Nephron (organoid): ENCODE measurements at regions not wholly inside any gene's neighbourhood (a gene's known extent, or its start where the extent isn't known, plus 50 kb on each side); places are given as distances from the start of the nearest gene placed in this dataset.
A peak's percentile ranks its signal among the peaks of the same experiment; 100 is the strongest.

Experiments
- H3K27ac Mint-ChIP-seq, 3 experiments: 2 replicates each; pipeline ENCODE4 v1.8.0; 2020; ENCODE audit warnings: mixed read lengths in 3 of 3, mild to moderate bottlenecking in 2 of 3, moderate library complexity in 1 of 3
- H3K27me3 Mint-ChIP-seq: 2 replicates; pipeline ENCODE4 v1.8.0; 2021; ENCODE audit warnings: low read depth, mild to moderate bottlenecking, moderate library complexity, mixed read lengths
- H3K36me3 Mint-ChIP-seq: 2 replicates; pipeline ENCODE4 v1.8.0; 2020; ENCODE audit warnings: low read depth, mixed read lengths
- H3K4me1 Mint-ChIP-seq: 2 replicates; pipeline ENCODE4 v1.8.0; 2020; ENCODE audit warnings: mixed read lengths
- H3K4me3 Mint-ChIP-seq, 3 experiments: 2 replicates each; pipeline ENCODE4 v1.8.0; 2020; ENCODE audit warnings: mild to moderate bottlenecking in 3 of 3, mixed read lengths in 3 of 3, moderate library complexity in 2 of 3
- H3K9me3 Mint-ChIP-seq: 2 replicates; pipeline ENCODE4 v1.8.0; 2020; ENCODE audit warnings: mixed read lengths
- TF ChIP-seq, protein P1 (sequence below), 3 experiments: fragments of 200-600 bp; sonication (generic); IDR thresholded peaks; one replicate each; pipeline ENCODE4 v1.5.0; 2021; ENCODE audit warnings: antibody characterized with exemption in 3 of 3; ENCODE audit not compliant: unreplicated experiment in 3 of 3

DNA sequence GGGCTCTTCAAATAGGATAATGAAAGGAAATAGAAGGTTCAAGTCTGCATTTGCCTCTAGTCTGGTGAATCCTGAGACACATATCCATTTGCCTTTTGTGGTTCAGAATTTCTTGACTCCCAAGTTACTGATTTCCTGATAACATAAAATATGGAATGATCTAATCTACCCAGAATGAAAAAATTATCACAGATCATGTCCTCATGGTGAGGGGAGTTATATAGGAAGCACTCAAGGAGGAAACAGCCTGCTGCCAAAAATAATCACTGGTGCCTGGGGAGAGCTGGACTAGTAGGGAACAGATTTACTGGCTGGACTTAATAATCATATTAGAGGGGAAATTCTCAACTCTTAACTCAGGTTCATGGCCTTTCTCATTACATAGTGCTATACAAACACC lies 95.5 kb upstream of the STK17B start:
- H3K36me3 Mint-ChIP-seq = peaks cover 11% of the 10 kb centered on the region
- no peaks in the 10 kb centered on the region for H3K9me3 Mint-ChIP-seq
- H3K4me3 Mint-ChIP-seq = no peak overlapping the region
- H3K27me3 Mint-ChIP-seq = no peaks in the 10 kb centered on the region
- peak overlapping the region in 2 of 3 experiments; percentile 26 to 54 for H3K27ac Mint-ChIP-seq
- H3K4me1 Mint-ChIP-seq = peaks cover 19% of the 10 kb centered on the region
- TF ChIP-seq, protein P1, sequence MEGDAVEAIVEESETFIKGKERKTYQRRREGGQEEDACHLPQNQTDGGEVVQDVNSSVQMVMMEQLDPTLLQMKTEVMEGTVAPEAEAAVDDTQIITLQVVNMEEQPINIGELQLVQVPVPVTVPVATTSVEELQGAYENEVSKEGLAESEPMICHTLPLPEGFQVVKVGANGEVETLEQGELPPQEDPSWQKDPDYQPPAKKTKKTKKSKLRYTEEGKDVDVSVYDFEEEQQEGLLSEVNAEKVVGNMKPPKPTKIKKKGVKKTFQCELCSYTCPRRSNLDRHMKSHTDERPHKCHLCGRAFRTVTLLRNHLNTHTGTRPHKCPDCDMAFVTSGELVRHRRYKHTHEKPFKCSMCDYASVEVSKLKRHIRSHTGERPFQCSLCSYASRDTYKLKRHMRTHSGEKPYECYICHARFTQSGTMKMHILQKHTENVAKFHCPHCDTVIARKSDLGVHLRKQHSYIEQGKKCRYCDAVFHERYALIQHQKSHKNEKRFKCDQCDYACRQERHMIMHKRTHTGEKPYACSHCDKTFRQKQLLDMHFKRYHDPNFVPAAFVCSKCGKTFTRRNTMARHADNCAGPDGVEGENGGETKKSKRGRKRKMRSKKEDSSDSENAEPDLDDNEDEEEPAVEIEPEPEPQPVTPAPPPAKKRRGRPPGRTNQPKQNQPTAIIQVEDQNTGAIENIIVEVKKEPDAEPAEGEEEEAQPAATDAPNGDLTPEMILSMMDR (IDR thresholded peaks at IDR 0.05; ENCODE audit: unreplicated experiment in 3 of 3) = no peak

DNA sequence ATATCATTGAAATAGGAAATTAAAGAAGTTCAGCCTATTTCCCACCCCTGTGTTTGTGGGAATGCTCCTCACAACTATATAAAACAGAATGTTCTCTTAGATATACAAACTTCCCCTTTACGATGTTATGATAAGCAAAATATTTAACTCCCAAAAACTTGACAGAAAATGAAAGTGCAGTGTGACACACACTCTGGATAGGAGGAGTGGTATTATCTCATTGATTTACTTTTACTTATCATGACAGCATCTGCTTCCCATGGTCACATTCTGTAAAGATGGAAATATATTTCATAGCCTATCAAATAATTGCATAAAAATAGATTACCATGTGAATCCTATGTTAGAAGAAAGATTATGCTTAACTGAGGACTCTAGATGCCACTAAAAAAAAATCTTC lies 96.6 kb upstream of the STK17B start:
- Mint-ChIP-seq H3K9me3 (no peaks in the 10 kb centered on the region), H3K4me3 (no peak overlapping the region), H3K27ac (peak overlapping the region; percentile 9 to 79 (median 33)), H3K4me1 (peaks cover 19% of the 10 kb centered on the region), H3K36me3 (peaks cover 11% of the 10 kb centered on the region), H3K27me3 (no peaks in the 10 kb centered on the region)
- TF ChIP-seq, protein P1 (IDR thresholded peaks at IDR 0.05; ENCODE audit: unreplicated experiment in 3 of 3) = no peak

DNA sequence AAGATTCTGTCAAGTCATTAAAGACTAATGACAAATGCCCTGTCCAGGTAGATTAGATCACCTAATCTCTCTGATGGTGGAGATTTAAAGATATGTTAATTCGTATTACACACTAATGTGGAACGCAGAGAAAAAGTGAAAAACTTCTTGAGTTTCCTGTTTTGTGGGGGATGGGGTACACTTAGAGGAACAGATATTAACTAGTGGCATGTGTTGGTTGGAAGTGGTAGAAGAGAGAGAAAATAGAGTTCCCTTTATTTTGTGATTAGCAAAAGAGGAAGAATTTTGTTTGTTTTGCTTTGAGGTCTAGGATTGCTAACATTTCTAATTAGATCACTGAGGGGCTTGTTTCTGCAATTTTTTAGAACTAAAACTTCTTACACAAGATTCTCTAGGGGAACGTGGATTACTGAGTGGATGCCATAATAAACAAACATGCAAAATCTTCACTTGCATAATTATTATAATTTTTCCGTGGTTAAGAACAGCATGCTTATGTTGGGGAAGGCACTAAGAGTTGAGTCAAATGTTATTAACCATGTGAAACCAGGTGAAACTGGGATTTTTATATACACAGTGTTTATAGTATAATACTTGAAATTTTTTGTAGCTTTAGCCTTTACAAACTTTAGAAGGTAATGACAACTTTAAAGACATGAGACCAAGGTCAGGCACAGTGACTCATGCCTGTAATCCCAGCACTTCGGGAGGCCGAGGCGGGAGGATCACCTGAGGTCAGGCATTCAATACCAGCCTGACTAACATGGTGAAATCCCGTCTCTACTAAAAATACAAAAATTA lies 97.4 kb upstream of the STK17B start:
- Mint-ChIP-seq H3K36me3 (peaks cover 11% of the 10 kb centered on the region), H3K27me3 (no peaks in the 10 kb centered on the region), H3K4me1 (peaks cover 21% of the 10 kb centered on the region), H3K9me3 (no peaks in the 10 kb centered on the region), H3K4me3 (no peak overlapping the region), H3K27ac (peak overlapping the region; percentile 9 to 79 (median 33))
- TF ChIP-seq, protein P1 (IDR thresholded peaks at IDR 0.05; ENCODE audit: unreplicated experiment in 3 of 3) = no peak

DNA sequence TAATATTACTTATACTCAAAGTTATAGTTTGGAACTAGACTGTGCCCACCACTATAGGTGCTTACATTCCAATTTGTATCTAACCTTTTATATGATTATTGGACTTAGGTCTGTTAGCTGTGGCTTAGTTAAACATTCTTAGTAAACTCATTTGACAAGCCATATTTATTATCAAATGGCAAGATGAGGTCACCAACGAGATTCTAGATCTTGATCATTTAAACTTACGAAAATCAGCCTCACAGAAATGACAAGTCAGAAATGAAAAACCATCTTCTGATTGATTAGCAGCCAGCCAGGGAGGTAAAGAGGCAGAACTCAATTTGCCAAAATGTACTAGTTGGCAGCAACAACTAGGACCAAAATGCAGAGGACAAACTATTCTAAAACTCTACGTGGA lies 100.4 kb upstream of the STK17B start:
- H3K4me3 Mint-ChIP-seq = no peak overlapping the region
- H3K27ac Mint-ChIP-seq = no peak overlapping the region
- no peaks in the 10 kb centered on the region for H3K27me3 Mint-ChIP-seq
- H3K9me3 Mint-ChIP-seq = no peaks in the 10 kb centered on the region
- peaks cover 44% of the 10 kb centered on the region for H3K4me1 Mint-ChIP-seq
- peaks cover 13% of the 10 kb centered on the region for H3K36me3 Mint-ChIP-seq
- TF ChIP-seq, protein P1 (IDR thresholded peaks at IDR 0.05; ENCODE audit: unreplicated experiment in 3 of 3) = no peak

DNA sequence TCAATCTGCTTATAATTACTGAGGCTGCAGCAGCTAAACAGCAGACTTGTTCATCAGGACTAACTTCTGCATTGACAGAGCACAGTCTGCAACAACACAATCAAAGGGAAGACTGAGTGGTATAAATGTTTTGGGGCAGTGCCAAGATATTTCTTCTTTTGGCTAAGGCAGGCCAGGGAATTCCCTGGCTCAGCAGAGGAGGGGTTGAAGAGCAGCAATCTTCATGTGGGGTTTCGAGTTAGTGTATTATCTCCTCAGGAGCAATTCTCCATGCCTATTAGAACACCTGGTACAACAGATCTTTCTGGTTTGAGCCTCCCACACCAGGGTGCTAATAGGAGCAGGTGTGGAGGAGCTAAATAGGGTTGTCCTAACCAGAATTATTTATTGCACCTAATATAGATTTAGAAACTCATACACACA lies 103.0 kb upstream of the STK17B start:
- H3K27me3 Mint-ChIP-seq = no peaks in the 10 kb centered on the region
- TF ChIP-seq, protein P1 (IDR thresholded peaks at IDR 0.05; ENCODE audit: unreplicated experiment in 3 of 3) = no peak
- peaks cover 22% of the 10 kb centered on the region for H3K36me3 Mint-ChIP-seq
- H3K9me3 Mint-ChIP-seq = no peaks in the 10 kb centered on the region
- peak overlapping the region in 2 of 3 experiments; percentile 24 to 81 for H3K27ac Mint-ChIP-seq
- H3K4me1 Mint-ChIP-seq = peaks cover 27% of the 10 kb centered on the region
- H3K4me3 Mint-ChIP-seq = no peak overlapping the region
